ENCODE measurements at regions not wholly inside any gene's neighbourhood (a gene's known extent, or its start where the extent isn't known, plus 50 kb on each side); places are given as distances from the start of the nearest gene placed in this dataset.
A peak's percentile ranks its signal among the peaks of the same experiment; 100 is the strongest.
"Not testable (repeated sequence)": the region's sequence is repeated elsewhere in the genome, so short reads cannot be mapped to it uniquely, and the experiment has no call there.

GRCh38 chr9:83151627-83152137 is 88.7 kb upstream of the RASEF start:
- no peak for TF ChIP-seq POLR2A (IDR thresholded peaks at IDR 0.05; ENCODE audit: low read depth, low read length)
- FAIRE-seq: no peak
- DNase-seq (ENCODE audit: insufficient read length, low spot score): no peak

GRCh38 chr9:83147315-83148149 is 84.6 kb upstream of the RASEF start:
- FAIRE-seq: no peak
- no peak for TF ChIP-seq POLR2A (IDR thresholded peaks at IDR 0.05; ENCODE audit: low read depth, low read length)
- DNase-seq (ENCODE audit: insufficient read length, low spot score): no peak

GRCh38 chr9:83146325-83146724 is 83.4 kb upstream of the RASEF start:
- DNase-seq (ENCODE audit: insufficient read length, low spot score) (no peak), FAIRE-seq (no peak)
- TF ChIP-seq POLR2A (IDR thresholded peaks at IDR 0.05; ENCODE audit: low read depth, low read length): no peak

GRCh38 chr9:83144492-83144891 is 81.5 kb upstream of the RASEF start:
- no peak for DNase-seq (ENCODE audit: insufficient read length, low spot score)
- TF ChIP-seq POLR2A (IDR thresholded peaks at IDR 0.05; ENCODE audit: low read depth, low read length): no peak
- no peak for FAIRE-seq

GRCh38 chr9:83142389-83142788 is 79.4 kb upstream of the RASEF start:
- FAIRE-seq (no peak), DNase-seq (ENCODE audit: insufficient read length, low spot score) (no peak)
- no peak for TF ChIP-seq POLR2A (IDR thresholded peaks at IDR 0.05; ENCODE audit: low read depth, low read length)

GRCh38 chr9:83141887-83142286 is 78.9 kb upstream of the RASEF start:
- DNase-seq (ENCODE audit: insufficient read length, low spot score) (no peak), FAIRE-seq (no peak)
- no peak for TF ChIP-seq POLR2A (IDR thresholded peaks at IDR 0.05; ENCODE audit: low read depth, low read length)

- no peak for DNase-seq (ENCODE audit: insufficient read length, low spot score)
- no peak for FAIRE-seq
- no peak for TF ChIP-seq POLR2A (IDR thresholded peaks at IDR 0.05; ENCODE audit: low read depth, low read length)
These were observed 77.1 kb upstream of the RASEF start for GRCh38 chr9:83140061-83140460.

GRCh38 chr9:83138422-83139135 is 75.6 kb upstream of the RASEF start:
- DNase-seq (ENCODE audit: insufficient read length, low spot score): no peak
- TF ChIP-seq POLR2A (IDR thresholded peaks at IDR 0.05; ENCODE audit: low read depth, low read length): no peak
- FAIRE-seq: no peak

GRCh38 chr9:83133316-83133715 is 70.4 kb upstream of the RASEF start:
- DNase-seq (ENCODE audit: insufficient read length, low spot score) (no peak), FAIRE-seq (no peak)
- no peak for TF ChIP-seq POLR2A (IDR thresholded peaks at IDR 0.05; ENCODE audit: low read depth, low read length)

GRCh38 chr9:83132768-83133167 is 69.8 kb upstream of the RASEF start:
- no peak for DNase-seq (ENCODE audit: insufficient read length, low spot score)
- no peak for FAIRE-seq
- no peak for TF ChIP-seq POLR2A (IDR thresholded peaks at IDR 0.05; ENCODE audit: low read depth, low read length)

- TF ChIP-seq POLR2A (IDR thresholded peaks at IDR 0.05; ENCODE audit: low read depth, low read length): no peak
- DNase-seq (ENCODE audit: insufficient read length, low spot score) (no peak), FAIRE-seq (peak; percentile 90)
These were observed 67.6 kb upstream of the RASEF start for GRCh38 chr9:83130541-83130940.

- FAIRE-seq (no peak), DNase-seq (ENCODE audit: insufficient read length, low spot score) (no peak)
- TF ChIP-seq POLR2A (IDR thresholded peaks at IDR 0.05; ENCODE audit: low read depth, low read length): no peak
These were observed 62.7 kb upstream of the RASEF start for GRCh38 chr9:83125671-83126070.

GRCh38 chr9:83119873-83120272 is 56.9 kb upstream of the RASEF start:
- FAIRE-seq (no peak), DNase-seq (ENCODE audit: insufficient read length, low spot score) (no peak)
- TF ChIP-seq POLR2A (IDR thresholded peaks at IDR 0.05; ENCODE audit: low read depth, low read length): no peak

GRCh38 chr9:83116026-83116425 is 53.1 kb upstream of the RASEF start:
- no peak for TF ChIP-seq POLR2A (IDR thresholded peaks at IDR 0.05; ENCODE audit: low read depth, low read length)
- DNase-seq (ENCODE audit: insufficient read length, low spot score) (no peak), FAIRE-seq (no peak)

- DNase-seq (ENCODE audit: insufficient read length, low spot score): not testable (repeated sequence)
These were observed 50.5 kb upstream of the RASEF start for GRCh38 chr9:83113445-83113844.

More at GRCh38 chr9:83113445-83113844, 50.5 kb upstream of the RASEF start:
- FAIRE-seq: not testable (repeated sequence)

All from H54 (cell line).